GM12891 (cell line): ENCODE measurements at regions not wholly inside any gene's neighbourhood (a gene's known extent, or its start where the extent isn't known, plus 50 kb on each side); places are given as distances from the start of the nearest gene placed in this dataset.

Source experiments
- DNase-seq: peaks from one replicate; pipeline ENCODE4 v3.0.0; 2011; ENCODE audit warnings: low spot score; ENCODE audit not compliant: insufficient read length
- FAIRE-seq: peaks from 2 replicates; lab custom pipeline; 2011; peaks lifted over from hg19 to GRCh38; lab: Jason Lieb, UNC
- PAX5 ChIP-seq: IDR thresholded peaks from 2 replicates; pipeline ENCODE4 v1.6.1; 2011; ENCODE audit warnings: low read length, moderate library complexity, mild to moderate bottlenecking; ENCODE audit not compliant: insufficient read depth, severe bottlenecking
- POLR2A ChIP-seq: IDR thresholded peaks from 2 replicates; pipeline ENCODE4 v1.6.1; 2011; ENCODE audit warnings: low read depth, low read length, control low read depth
- POLR2AphosphoS5 ChIP-seq: IDR thresholded peaks from 2 replicates; pipeline ENCODE4 v1.6.1; 2011; ENCODE audit warnings: low read depth, low read length, control low read depth
- POU2F2 ChIP-seq: IDR thresholded peaks from 2 replicates; pipeline ENCODE4 v1.6.1; 2011; ENCODE audit warnings: low read depth, mild to moderate bottlenecking, control low read depth, low read length, moderate library complexity
- SPI1 ChIP-seq: IDR thresholded peaks from 2 replicates; pipeline ENCODE4 v1.6.1; 2011; ENCODE audit warnings: low read depth, low read length, control low read depth
- TAF1 ChIP-seq: IDR thresholded peaks from 2 replicates; pipeline ENCODE4 v1.6.1; 2011; ENCODE audit warnings: low read depth, low read length, control low read depth

GRCh38 chr20:59428441-59429205 is 128.2 kb downstream of the EDN3 start:
- FAIRE-seq (no peak), DNase-seq (no peak)
- TF ChIP-seq TAF1 (no peak), SPI1 (no peak), POLR2AphosphoS5 (no peak), POLR2A (no peak), PAX5 (no peak), POU2F2 (no peak)

GRCh38 chr20:59429396-59429795 is 129.0 kb downstream of the EDN3 start:
- DNase-seq (no peak), FAIRE-seq (no peak)
- TF ChIP-seq POLR2AphosphoS5 (no peak), SPI1 (no peak), PAX5 (no peak), POLR2A (no peak), TAF1 (no peak), POU2F2 (no peak)

- DNase-seq (no peak), FAIRE-seq (no peak)
- no peak for TF ChIP-seq SPI1
- no peak for TF ChIP-seq TAF1
- no peak for TF ChIP-seq PAX5
- no peak for TF ChIP-seq POU2F2
- TF ChIP-seq POLR2A, result no peak
- TF ChIP-seq POLR2AphosphoS5, result no peak
These were observed 130.6 kb downstream of the EDN3 start for GRCh38 chr20:59431014-59431413.

- DNase-seq, result no peak
- FAIRE-seq, result no peak
- no peak for TF ChIP-seq POLR2AphosphoS5
- no peak for TF ChIP-seq SPI1
- TF ChIP-seq PAX5, result no peak
- TF ChIP-seq TAF1, result no peak
- no peak for TF ChIP-seq POLR2A
- TF ChIP-seq POU2F2, result no peak
These were observed 134.5 kb downstream of the EDN3 start for GRCh38 chr20:59434960-59435359.

- DNase-seq (no peak), FAIRE-seq (no peak)
- TF ChIP-seq POU2F2 (no peak), POLR2A (no peak)
These were observed 135.1 kb downstream of the EDN3 start for GRCh38 chr20:59435518-59435917.

- FAIRE-seq (no peak), DNase-seq (no peak)
- TF ChIP-seq POLR2AphosphoS5, result no peak
- no peak for TF ChIP-seq PAX5
- TF ChIP-seq SPI1, result no peak
- no peak for TF ChIP-seq POLR2A
- TF ChIP-seq TAF1, result no peak
- no peak for TF ChIP-seq POU2F2
These were observed 137.2 kb downstream of the EDN3 start for GRCh38 chr20:59437601-59438031.

GRCh38 chr20:59438201-59438600 is 137.8 kb downstream of the EDN3 start:
- no peak for TF ChIP-seq POLR2A
- TF ChIP-seq SPI1, result no peak
- no peak for TF ChIP-seq POU2F2
- TF ChIP-seq POLR2AphosphoS5, result no peak
- no peak for TF ChIP-seq TAF1
- TF ChIP-seq PAX5, result no peak
- DNase-seq (no peak), FAIRE-seq (no peak)

- DNase-seq (no peak), FAIRE-seq (no peak)
- TF ChIP-seq PAX5 (no peak), TAF1 (no peak), POLR2A (no peak), POU2F2 (no peak), POLR2AphosphoS5 (no peak), SPI1 (no peak)
These were observed 138.8 kb downstream of the EDN3 start for GRCh38 chr20:59439243-59439642.

- TF ChIP-seq POLR2AphosphoS5, result no peak
- TF ChIP-seq TAF1, result no peak
- TF ChIP-seq POU2F2, result no peak
- no peak for TF ChIP-seq PAX5
- TF ChIP-seq POLR2A, result no peak
- no peak for TF ChIP-seq SPI1
- FAIRE-seq (no peak), DNase-seq (no peak)
These were observed 140.9 kb downstream of the EDN3 start for GRCh38 chr20:59441306-59441705.
